GM23338 (cell line): ENCODE measurements at regions not wholly inside any gene's neighbourhood (a gene's known extent, or its start where the extent isn't known, plus 50 kb on each side); places are given as distances from the start of the nearest gene placed in this dataset.

Experiments
- ATAC-seq: fragments of 200-7000 bp; cut with Tn5 transposase; 3 replicates; pipeline ENCODE4 v1.9.1; 2020
- DNase-seq: peaks from one replicate; pipeline ENCODE4 v3.0.0-alpha.2; 2015; ENCODE audit warnings: low spot score
- H2AFZ ChIP-seq: fragments of 200-600 bp; sonication (generic); 2 replicates; pipeline ENCODE4 v1.8.0; 2016; ENCODE audit warnings: antibody characterized with exemption, mild to moderate bottlenecking, moderate library complexity
- H3F3A ChIP-seq: fragments of 200-600 bp; sonication (generic); replicated peaks from 2 replicates; pipeline ENCODE4 v1.8.0; 2017; ENCODE audit warnings: antibody characterized with exemption, mixed run types, low read depth
- H3K27ac ChIP-seq: fragments of 200-600 bp; sonication (generic); 2 replicates; pipeline ENCODE4 v1.6.1; 2016; ENCODE audit warnings: low read depth
- H3K27me3 ChIP-seq: fragments of 200-600 bp; sonication (generic); 2 replicates; pipeline ENCODE4 v1.8.0; 2016; ENCODE audit warnings: mild to moderate bottlenecking, mixed run types, moderate library complexity; ENCODE audit not compliant: insufficient read depth
- H3K36me3 ChIP-seq: fragments of 200-600 bp; sonication (generic); 2 replicates; pipeline ENCODE4 v1.8.0; 2016; ENCODE audit warnings: mild to moderate bottlenecking; ENCODE audit not compliant: insufficient read depth
- H3K4me1 ChIP-seq: fragments of 200-600 bp; sonication (generic); 2 replicates; pipeline ENCODE4 v1.8.0; 2016; ENCODE audit warnings: mild to moderate bottlenecking, moderate library complexity; ENCODE audit not compliant: insufficient read depth
- H3K4me2 ChIP-seq: fragments of 200-600 bp; sonication (generic); 2 replicates; pipeline ENCODE4 v1.7.1; 2017; ENCODE audit warnings: mixed run types
- H3K4me3 ChIP-seq: fragments of 200-600 bp; sonication (generic); 2 replicates; pipeline ENCODE4 v1.6.1; 2016; ENCODE audit warnings: mixed run types
- H3K79me2 ChIP-seq: fragments of 200-600 bp; sonication (generic); replicated peaks from 2 replicates; pipeline ENCODE4 v1.8.0; 2017; ENCODE audit warnings: mild to moderate bottlenecking; ENCODE audit not compliant: insufficient read depth
- H3K9me2 ChIP-seq: fragments of 200-600 bp; sonication (generic); 2 replicates; pipeline ENCODE4 v1.8.0; 2017; ENCODE audit not compliant: insufficient read depth
- H4K20me1 ChIP-seq: fragments of 200-600 bp; sonication (generic); replicated peaks from 2 replicates; pipeline ENCODE4 v1.8.0; 2017; ENCODE audit warnings: mild to moderate bottlenecking; ENCODE audit not compliant: insufficient read depth
- H3K27ac Mint-ChIP-seq: 2 replicates; pipeline ENCODE4 v1.8.0; 2020; ENCODE audit warnings: inconsistent platforms, mild to moderate bottlenecking, moderate library complexity, mixed read lengths
- H3K27me3 Mint-ChIP-seq: 3 replicates; pipeline ENCODE4 v1.8.0; 2022; ENCODE audit warnings: low read depth, mild to moderate bottlenecking, moderate library complexity, mixed read lengths, inconsistent platforms; ENCODE audit not compliant: insufficient read depth, poor library complexity
- H3K36me3 Mint-ChIP-seq: 3 replicates; pipeline ENCODE4 v1.8.0; 2021; ENCODE audit warnings: low read depth, mild to moderate bottlenecking, inconsistent platforms, moderate library complexity, mixed read lengths
- H3K4me1 Mint-ChIP-seq: 3 replicates; pipeline ENCODE4 v1.8.0; 2020; ENCODE audit warnings: mild to moderate bottlenecking, inconsistent platforms, mixed read lengths
- H3K4me3 Mint-ChIP-seq: 3 replicates; pipeline ENCODE4 v1.8.0; 2021; ENCODE audit warnings: moderate library complexity, mild to moderate bottlenecking, inconsistent platforms, mixed read lengths
- H3K9me3 Mint-ChIP-seq: 3 replicates; pipeline ENCODE4 v1.8.0; 2020; ENCODE audit warnings: moderate library complexity, mild to moderate bottlenecking, inconsistent platforms, mixed read lengths
- CREB1 ChIP-seq: fragments of 250-450 bp; sonication (Bioruptor Pico); IDR thresholded peaks from 2 replicates; pipeline ENCODE4 v1.5.0; 2020; ENCODE audit warnings: low read depth, mild to moderate bottlenecking, moderate library complexity
- CTCF ChIP-seq, 2 experiments: fragments of 200-600 bp in 1 of 2; sonication (generic) in 1 of 2; conservative IDR thresholded peaks; 2 replicates each; pipeline versions ENCODE4 v1.5.1 to v1.6.1; 2016 to 2017; ENCODE audit warnings: antibody characterized with exemption in 2 of 2, low read depth in 2 of 2, mild to moderate bottlenecking in 2 of 2, moderate library complexity in 1 of 2
- ETS1 ChIP-seq: IDR thresholded peaks from 2 replicates; pipeline ENCODE4 v1.6.1; 2016; ENCODE audit warnings: antibody characterized with exemption
- EZH2 ChIP-seq: fragments of 200-600 bp; sonication (generic); IDR thresholded peaks from one replicate; pipeline ENCODE4 v1.8.0; 2017; ENCODE audit warnings: antibody characterized with exemption, mild to moderate bottlenecking, low read depth; ENCODE audit not compliant: unreplicated experiment
- EZH2phosphoT487 ChIP-seq: fragments of 200-600 bp; sonication (generic); IDR thresholded peaks from one replicate; pipeline ENCODE4 v1.8.1; 2018; ENCODE audit warnings: antibody characterized with exemption; ENCODE audit not compliant: unreplicated experiment
- JUNB ChIP-seq: IDR thresholded peaks from one replicate; pipeline ENCODE4 v1.6.1; 2016; ENCODE audit warnings: antibody characterized with exemption; ENCODE audit not compliant: unreplicated experiment
- NANOG ChIP-seq: IDR thresholded peaks from 2 replicates; pipeline ENCODE4 v1.6.1; 2016; ENCODE audit warnings: antibody characterized with exemption, borderline replicate concordance
- POLR2AphosphoS5 ChIP-seq: IDR thresholded peaks from 2 replicates; pipeline ENCODE4 v1.6.1; 2016; ENCODE audit warnings: antibody characterized with exemption, low read depth
- REST ChIP-seq: IDR thresholded peaks from one replicate; pipeline ENCODE4 v1.6.1; 2018; ENCODE audit warnings: antibody characterized with exemption; ENCODE audit not compliant: unreplicated experiment
- STAT1 ChIP-seq: IDR thresholded peaks from one replicate; pipeline ENCODE4 v1.6.1; 2016; ENCODE audit warnings: antibody characterized with exemption; ENCODE audit not compliant: unreplicated experiment
- ZNF114 ChIP-seq: fragments of 250-450 bp; sonication (Bioruptor Pico); IDR thresholded peaks from 2 replicates; pipeline ENCODE4 v1.5.0; 2020; ENCODE audit warnings: mild to moderate bottlenecking, moderate library complexity
- ZNF331 ChIP-seq: fragments of 250-450 bp; sonication (Bioruptor Pico); IDR thresholded peaks from 2 replicates; pipeline ENCODE4 v1.5.0; 2020; ENCODE audit warnings: low read depth, mild to moderate bottlenecking, moderate library complexity
- ZNF462 ChIP-seq: fragments of 250-450 bp; sonication (Bioruptor Pico); IDR thresholded peaks from 2 replicates; pipeline ENCODE4 v1.5.0; 2020; ENCODE audit warnings: mild to moderate bottlenecking, moderate library complexity

- no peak for ATAC-seq
- Mint-ChIP-seq H3K4me3 (no peak overlapping the region), H3K4me1 (no peaks in the 10 kb centered on the region), H3K27me3 (peaks cover 2% of the 10 kb centered on the region), H3K9me3 (no peaks in the 10 kb centered on the region), H3K27ac (no peak overlapping the region), H3K36me3 (no peaks in the 10 kb centered on the region)
- no peak for DNase-seq
- Histone ChIP-seq H3K4me1 (no peaks in the 10 kb centered on the region), H3K36me3 (no peaks in the 10 kb centered on the region), H3K79me2 (no peaks in the 10 kb centered on the region), H3K4me3 (no peak overlapping the region), H3K27ac (no peak overlapping the region), H3F3A (no peaks in the 10 kb centered on the region), H3K9me2 (no peaks in the 10 kb centered on the region), H3K27me3 (no peaks in the 10 kb centered on the region), H3K4me2 (no peak overlapping the region), H4K20me1 (no peaks in the 10 kb centered on the region), H2AFZ (no peak overlapping the region)
- TF ChIP-seq ZNF462 (CRISPR knock-in tag) (no peak), POLR2AphosphoS5 (no peak), JUNB (no peak), STAT1 (no peak), EZH2 (no peak), REST (no peak), ZNF331 (no peak), EZH2phosphoT487 (no peak), CREB1 (CRISPR knock-in tag) (no peak), ZNF114 (CRISPR knock-in tag) (no peak), CTCF (conservative IDR thresholded peaks at IDR 0.05; ENCODE audit: low read depth in 2 of 2) (no peak), ETS1 (no peak), NANOG (no peak)
Measured at GRCh38 chr2:57461624-57462023, 585.0 kb upstream of the VRK2 start.
